Stimulated activated CD8-positive, alpha-beta memory T cell treated with anti-CD3 and anti-CD28 coated beads, Interleukin-12 subunit alpha, Interleukin-12 subunit beta, amount 100 ng/mL, for 24 hours (primary cell): ENCODE measurements at regions not wholly inside any gene's neighbourhood (a gene's known extent, or its start where the extent isn't known, plus 50 kb on each side); places are given as distances from the start of the nearest gene placed in this dataset.
"Not testable (repeated sequence)": the region's sequence is repeated elsewhere in the genome, so short reads cannot be mapped to it uniquely, and the experiment has no call there.

ENCODE experiments used
- DNase-seq: peaks from one replicate; pipeline ENCODE4 v3.0.0-alpha.2; 2020; ENCODE audit errors: extremely low read depth

DNA sequence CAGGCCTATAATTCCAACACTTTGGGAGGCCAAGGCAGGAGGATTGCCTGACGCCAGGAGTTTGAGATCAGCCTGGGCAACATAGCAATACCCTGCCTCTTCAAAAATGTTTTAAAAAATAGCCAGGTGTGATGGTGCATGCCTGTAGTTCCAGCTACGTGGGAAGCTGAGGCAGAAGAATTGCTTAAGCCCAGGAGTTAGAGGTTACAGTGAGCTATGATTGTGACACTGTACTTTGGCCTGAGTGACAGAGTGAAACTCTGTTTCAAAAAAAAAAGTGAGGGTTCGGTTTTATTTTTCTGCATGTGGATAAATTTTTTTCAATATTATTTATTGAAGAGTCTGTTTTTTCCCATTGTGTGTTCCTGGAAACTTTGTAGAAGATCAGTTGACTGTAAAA, 208.1 kb downstream of the SLC4A3 start:
- DNase-seq = no peak

DNA sequence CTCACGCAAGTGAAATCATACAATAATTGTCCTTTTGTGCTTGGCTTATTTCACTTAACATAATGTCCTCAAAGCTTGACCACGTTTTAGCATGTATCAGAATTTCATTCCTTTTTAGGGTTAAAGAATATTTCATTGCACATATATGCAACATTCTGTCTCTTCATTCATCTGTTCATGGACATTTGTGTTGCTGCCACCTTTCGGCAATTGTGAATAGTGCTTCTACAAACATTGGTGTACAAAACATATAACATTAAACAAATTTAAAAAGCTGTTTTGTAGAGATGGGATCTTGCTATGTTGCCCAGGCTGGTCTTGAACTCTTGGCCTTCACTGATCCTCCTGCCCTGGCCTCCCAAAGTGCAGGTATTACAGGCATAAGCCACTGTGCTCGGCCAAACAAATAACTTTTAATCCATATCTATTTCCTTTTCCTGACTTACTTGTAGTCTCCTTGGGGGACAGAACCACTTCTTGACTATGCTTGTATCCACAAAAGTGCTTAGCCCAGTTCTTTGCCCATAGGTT, 209.3 kb downstream of the SLC4A3 start:
- no peak for DNase-seq

GRCh38 chr2:219844401-219845091, 217.1 kb downstream of the SLC4A3 start:
- DNase-seq = no peak

- DNase-seq = no peak
Observed at GRCh38 chr2:219848882-219849281, 221.5 kb downstream of the SLC4A3 start.

DNA sequence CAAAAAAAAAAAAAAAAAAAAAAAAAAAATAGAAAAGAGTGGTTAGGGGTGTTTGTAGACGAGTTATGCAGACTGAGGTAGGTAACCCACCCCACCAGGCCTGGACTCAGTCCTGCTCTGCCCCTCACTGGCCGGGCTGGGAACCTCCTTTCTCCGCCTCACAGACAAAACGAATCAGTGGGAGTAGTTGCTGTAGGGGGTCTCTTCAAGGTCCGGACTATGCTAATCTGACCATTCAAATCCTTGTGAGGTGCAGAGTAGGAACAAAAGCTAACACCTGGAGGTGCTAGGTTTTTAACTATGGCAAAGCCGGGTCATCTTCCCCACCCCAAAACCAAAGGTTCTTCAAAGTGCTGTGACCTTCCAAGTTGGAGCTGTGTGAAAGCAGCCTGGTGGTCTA, 223.7 kb downstream of the SLC4A3 start:
- no peak for DNase-seq

- DNase-seq = no peak
Observed at GRCh38 chr2:219851801-219852481, 224.5 kb downstream of the SLC4A3 start.

- DNase-seq = no peak
Observed at GRCh38 chr2:219852626-219853025, 225.2 kb downstream of the SLC4A3 start.

GRCh38 chr2:219856602-219857001, 229.2 kb downstream of the SLC4A3 start:
- no peak for DNase-seq

GRCh38 chr2:219857751-219858150, 230.3 kb downstream of the SLC4A3 start:
- DNase-seq = no peak

DNA sequence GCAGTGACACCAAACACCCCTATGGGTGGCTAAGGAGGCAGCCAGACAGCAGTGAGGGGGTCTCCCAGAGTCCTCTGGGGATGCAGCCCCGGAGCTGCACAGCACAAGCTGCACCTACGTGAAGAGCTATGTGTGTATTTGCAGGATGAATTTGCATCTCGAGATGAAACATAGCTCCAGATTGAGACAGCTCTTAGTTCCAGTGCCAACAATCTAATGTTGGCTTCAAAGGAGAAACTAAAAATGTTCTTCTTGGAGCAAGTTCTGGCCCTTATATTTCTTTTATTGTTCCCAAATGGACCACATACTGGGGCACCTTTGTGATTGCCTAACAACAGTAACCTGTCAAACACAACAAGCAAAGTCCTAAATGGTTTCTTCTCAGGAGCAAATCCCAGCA, 233.9 kb downstream of the SLC4A3 start:
- DNase-seq = no peak

DNA sequence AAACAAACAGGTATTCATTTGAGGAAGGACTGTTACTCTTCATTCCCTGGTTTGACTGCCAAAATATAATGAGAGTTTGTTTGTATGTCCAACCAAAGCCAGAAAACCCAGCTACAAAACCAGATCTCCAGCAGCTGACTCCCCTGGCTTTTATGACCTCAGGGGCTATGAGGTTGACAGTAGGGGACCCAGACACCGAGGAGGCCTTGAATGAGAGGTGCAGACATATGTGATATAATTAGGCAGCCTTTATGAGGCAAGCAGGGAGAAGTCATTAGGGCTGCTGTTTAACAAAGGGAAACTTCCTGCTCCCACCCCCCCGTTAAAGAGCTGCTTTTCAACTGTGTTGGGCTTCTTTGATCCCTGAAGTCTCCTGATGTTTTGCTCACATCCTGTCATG, 236.7 kb downstream of the SLC4A3 start:
- DNase-seq = no peak

GRCh38 chr2:219868635-219869034, 241.2 kb downstream of the SLC4A3 start:
- DNase-seq = no peak

DNA sequence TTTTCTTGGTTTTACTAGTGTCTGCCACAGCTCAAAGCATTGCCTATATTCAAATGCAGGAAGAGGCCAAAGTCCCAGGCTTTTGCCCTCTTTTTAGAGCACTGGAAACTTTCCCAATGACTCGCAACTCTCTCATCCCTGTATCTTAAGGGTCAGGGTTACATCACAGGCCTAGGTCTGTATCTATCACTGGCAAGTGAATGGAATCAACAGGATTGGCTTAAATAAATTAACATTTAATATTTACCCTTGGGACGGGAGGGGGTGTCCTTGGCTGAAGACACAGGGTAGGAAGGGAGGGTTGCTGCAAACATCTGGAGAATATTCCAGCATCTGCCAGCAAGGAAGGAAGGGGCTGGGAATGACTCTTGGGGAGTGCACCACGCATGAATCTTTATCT, 242.6 kb downstream of the SLC4A3 start:
- DNase-seq = no peak

- no peak for DNase-seq
Observed at GRCh38 chr2:219871351-219871750, 243.9 kb downstream of the SLC4A3 start.

DNA sequence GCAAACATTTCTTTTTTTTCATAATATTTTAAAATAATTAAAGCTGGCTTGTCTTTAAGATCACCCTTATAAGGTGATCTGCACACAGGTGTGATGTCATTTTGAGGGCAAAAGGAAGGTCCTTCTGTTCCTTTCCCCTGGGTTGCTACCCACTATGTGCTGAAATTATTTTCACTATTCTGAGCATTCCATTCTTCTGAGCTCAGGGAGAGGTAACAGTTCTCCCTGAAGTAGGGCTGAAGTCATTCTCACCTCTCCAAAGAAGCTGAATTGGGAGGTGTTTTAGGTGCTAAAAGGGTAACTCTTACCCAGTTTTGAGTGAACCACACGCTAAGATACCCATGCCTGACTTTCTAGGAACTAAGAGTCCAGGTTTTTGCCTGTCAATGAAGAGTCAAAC, 247.6 kb downstream of the SLC4A3 start:
- DNase-seq = no peak

- not testable (repeated sequence) for DNase-seq
Observed at GRCh38 chr2:219875986-219876385, 248.6 kb downstream of the SLC4A3 start.

DNA sequence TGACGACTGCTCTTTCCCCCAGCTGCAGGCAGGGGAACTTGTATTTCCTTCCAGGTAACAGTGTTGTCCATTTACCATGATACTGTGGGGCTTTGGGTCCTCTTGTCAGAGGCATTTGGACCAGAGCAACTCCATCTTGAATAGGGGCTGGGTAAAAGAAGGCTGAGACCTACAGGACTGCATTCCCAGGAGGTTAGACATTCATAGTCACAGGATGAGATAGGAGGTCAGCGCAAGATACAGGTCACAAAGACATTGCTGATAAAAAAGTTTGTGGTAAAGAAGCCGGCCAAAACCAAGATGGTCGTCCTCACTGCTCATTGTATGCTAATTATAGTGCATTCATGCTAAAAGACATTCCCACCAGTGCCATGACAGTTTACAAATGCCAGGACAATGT, 249.5 kb downstream of the SLC4A3 start:
- no peak for DNase-seq

- DNase-seq = no peak
Observed at GRCh38 chr2:219877728-219878127, 250.3 kb downstream of the SLC4A3 start.

GRCh38 chr2:219878516-219878915, 251.1 kb downstream of the SLC4A3 start:
- DNase-seq = no peak

DNA sequence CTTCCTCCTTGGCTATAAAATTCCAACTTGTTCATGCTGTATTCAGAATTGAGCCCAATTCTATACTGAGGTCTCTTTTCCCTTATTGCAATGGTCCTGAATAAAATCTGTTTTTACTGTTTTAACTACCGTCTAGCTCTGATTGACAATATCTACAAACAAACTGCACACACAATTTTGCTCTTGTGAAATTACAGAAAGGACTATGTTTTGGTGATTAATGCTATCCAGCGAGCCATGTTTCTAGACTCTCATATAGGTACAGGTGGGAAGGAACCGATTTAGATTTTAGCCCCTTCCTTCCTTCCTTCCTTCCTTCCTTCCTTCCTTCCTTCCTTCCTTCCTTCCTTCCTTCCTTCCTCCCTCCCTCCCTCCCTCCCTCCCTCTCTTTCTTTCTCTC, 254.4 kb downstream of the SLC4A3 start:
- DNase-seq = no peak

- no peak for DNase-seq
Observed at GRCh38 chr2:219886615-219887014, 259.2 kb downstream of the SLC4A3 start.

GRCh38 chr2:219887870-219888269, 260.4 kb downstream of the SLC4A3 start:
- no peak for DNase-seq

DNA sequence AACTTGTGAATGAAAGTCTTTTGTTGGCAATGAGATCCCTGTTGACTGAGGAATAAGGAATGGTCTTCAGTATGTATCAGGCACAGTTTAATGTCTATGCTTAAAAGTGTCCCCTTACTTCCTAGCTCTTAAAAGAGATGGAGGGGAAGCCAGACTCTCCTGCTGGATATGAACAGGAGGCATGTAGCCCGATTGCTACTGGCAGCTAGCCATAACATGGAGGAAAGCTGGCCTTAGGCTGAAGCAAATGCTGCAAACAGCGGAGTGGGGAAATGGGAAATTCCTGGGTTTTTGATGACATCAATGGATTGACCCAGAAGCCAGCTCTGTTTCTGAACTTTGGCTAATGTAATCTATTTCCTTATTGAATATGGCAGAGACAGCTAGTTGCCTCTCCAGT, 266.1 kb downstream of the SLC4A3 start:
- DNase-seq = no peak
